CD1c-positive myeloid dendritic cell (primary cell): ENCODE measurements at regions not wholly inside any gene's neighbourhood (a gene's known extent, or its start where the extent isn't known, plus 50 kb on each side); places are given as distances from the start of the nearest gene placed in this dataset.
"Not testable (repeated sequence)": the region's sequence is repeated elsewhere in the genome, so short reads cannot be mapped to it uniquely, and the experiment has no call there.

Experiments used
- DNase-seq: peaks from one replicate; pipeline ENCODE4 v3.0.0-alpha.2; 2016; ENCODE audit errors: extremely low spot score

DNA sequence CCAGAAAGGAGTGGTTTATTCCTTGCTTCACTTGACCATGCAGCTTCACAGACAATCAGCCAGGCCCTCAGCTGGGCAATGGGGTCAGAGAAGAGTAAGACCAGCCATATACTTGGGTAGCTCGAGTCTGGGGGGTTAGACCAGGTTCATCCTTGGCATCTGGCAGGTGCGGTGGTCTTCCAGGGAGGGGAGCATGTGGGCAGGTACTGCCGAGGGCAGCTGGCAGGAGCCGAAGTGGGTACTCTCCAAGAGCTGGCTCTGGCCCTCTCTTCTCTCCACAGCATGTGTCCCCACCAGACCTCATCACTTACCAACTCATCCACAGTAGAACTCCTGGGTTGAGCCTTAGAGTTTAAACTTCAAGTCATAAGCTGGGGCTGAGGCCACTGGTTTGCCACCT, 156.8 kb downstream of the FOXD2 start:
- no peak for DNase-seq

DNA sequence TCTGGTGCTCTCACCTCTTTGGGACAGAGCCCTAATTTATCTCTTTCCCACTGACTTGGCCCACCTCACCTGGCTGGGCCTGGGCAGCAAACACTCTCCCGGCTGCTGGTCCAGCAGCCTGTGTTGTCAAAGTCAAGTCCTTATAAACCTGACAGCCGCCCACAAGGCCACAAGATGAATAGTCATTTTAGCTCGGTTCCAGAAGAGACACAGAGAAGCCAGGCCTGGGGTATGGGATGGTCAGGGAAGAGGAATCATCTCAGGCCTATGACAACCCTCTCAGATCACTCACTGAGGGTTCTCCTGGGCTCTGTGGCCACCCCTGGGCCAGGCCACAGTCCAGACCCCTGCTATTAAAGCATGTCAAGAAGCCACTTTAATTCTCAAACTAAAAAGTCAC, 158.5 kb downstream of the FOXD2 start:
- DNase-seq: no peak

DNA sequence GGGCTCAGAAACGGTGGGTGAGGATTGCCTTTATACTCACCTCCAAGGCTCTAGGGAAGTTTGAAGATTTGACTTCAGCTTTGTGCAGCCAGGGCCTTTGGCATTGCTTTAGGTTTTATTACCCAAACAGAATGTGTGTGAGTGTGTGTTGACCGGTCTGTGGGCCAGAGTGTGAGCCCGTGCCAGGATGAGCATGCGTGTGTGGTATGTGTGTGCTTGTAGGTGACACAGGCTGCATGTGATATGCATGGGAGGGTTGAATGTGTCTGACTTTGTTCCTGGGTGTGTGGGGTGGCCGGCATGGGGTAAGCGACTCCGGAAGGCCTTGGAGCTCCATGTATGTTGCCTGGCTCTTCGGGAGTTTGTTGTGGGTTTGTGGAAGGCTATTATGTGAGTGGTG, 160.5 kb downstream of the FOXD2 start:
- DNase-seq: no peak

DNA sequence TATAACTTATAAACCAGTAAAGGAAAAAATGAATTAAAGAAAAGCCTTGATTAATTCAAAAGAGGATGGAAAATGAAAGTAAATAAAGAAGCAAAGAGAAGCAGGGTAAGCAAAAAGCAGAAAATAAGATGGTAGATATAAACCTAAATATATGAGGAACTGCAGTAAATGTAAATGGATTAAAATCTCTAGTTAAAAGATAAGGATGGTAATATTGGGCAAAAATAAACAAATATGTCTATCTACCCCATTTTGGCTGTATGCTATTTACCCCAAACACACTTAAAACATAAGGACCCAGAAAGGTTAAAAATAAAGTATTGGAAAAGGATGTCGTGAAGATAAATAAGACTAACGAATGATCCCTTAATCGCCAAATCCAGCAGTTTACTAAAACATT, 161.9 kb downstream of the FOXD2 start:
- no peak for DNase-seq

DNA sequence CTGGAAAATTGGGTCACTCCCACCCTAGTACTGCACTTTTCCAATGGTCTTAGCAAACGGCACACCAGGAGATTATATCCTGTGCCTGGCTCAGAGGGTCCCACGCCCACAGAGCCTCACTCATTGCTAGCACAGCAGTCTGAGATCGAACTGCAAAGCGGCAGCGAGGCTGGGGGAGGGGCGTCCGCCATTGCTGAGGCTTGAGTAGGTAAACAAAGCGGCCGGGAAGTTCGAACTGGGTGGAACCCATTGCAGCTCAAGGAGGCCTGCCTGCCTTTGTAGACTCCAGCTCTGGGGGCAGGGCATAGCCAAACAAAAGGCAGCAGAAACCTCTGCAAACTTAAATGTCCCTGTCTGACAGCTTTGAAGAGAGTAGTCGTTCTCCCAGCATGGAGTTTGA, 164.6 kb downstream of the FOXD2 start:
- DNase-seq: not testable (repeated sequence)

DNA sequence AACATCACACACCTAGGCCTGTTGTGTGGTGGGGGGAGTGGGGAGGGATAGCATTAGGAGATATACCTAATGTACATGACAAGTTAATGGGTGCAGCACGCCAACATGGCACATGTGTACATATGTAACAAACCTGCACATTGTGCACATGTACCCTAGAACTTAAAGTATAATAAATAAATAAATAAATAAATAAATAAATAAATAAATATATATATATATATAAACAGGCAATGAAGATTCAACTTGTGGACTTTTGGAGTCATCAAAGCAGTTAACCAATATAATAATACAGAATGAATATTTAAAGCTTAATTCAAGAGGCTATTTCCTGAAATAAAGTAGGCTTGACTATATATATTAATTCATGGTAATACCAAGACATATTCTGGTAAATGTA, 167.0 kb downstream of the FOXD2 start:
- not testable (repeated sequence) for DNase-seq

DNA sequence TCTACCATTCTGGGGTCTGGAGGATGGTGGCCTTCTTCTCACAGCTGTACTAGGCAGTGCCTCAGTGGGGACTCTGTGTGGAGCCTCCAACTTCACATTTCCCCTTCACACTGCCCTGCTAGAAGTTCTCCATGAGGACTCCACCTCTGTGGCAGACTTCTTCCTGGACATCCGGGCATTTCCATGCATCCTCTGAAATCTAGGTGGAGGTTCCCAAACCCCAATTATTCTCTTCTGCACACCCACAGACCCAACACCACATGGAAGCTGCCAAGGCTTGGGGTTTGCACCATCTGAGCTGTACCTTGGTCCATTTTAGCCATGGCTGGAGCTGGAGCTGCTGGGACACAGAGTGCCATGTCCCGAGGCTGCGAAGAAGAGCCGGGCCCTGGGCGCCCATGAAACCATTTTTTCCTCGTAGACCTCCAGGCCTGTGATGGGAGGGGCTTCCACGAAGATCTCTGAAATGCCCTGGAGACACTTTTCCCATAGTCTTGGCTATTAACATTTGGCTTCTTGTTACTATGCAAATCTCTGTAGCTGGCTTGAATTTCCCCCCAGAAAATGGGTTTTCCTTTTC, 170.5 kb downstream of the FOXD2 start:
- no peak for DNase-seq

DNA sequence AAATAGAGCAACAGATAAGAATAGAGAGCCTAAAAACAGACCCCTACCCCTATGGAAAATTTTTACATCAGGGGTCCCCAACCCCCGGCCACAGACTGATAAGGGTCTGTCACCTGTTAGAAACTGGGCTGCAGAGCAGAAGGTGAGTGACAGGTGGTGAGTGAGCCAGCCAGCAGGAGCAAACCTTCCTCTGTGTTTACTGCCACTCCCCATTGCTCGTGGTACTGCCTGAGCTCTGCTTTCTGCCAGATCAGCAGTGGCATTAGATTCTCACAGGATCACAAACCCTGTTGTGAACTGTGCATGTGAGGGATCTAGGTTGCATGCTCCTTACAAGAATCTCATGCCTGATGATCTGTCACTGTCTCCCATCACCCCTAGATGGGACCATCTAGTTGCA, 174.1 kb downstream of the FOXD2 start:
- DNase-seq: no peak

DNA sequence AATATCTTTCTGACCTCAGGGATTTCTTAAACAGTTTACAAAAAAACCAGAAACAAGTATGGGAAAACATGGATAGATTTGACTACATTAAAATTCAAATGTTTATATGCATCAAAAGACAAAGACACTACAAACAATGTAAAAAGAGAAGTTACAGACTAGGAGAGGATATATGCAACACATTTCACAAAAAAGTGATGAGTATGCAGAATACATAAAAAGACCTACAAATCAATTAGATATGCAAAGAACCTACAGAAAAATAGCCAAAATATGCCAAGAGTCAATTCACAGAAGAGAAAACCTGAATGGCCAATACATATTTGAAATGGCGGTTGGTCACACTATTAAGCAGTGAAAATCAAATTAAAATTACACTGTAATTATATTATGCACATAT, 175.0 kb downstream of the FOXD2 start:
- no peak for DNase-seq

DNA sequence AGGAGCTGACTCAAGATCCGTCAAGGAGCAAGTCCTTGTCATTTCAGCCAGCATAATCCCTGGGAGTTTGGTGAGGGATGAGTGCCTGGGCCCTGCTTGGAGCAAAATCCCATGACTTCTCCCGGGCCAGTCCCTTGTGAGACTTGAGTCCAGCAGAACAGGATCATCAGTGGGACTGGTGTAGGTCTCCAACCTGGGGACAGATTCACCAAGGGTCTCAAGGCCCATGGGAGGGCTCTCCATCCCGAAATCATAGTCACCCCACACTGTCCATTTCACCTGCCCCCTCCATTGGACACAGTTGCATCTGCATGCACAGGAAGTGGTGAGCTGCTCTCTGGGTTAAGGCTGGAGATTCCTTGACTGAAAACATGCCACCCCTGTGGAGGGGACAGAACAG, 178.2 kb downstream of the FOXD2 start:
- no peak for DNase-seq

DNA sequence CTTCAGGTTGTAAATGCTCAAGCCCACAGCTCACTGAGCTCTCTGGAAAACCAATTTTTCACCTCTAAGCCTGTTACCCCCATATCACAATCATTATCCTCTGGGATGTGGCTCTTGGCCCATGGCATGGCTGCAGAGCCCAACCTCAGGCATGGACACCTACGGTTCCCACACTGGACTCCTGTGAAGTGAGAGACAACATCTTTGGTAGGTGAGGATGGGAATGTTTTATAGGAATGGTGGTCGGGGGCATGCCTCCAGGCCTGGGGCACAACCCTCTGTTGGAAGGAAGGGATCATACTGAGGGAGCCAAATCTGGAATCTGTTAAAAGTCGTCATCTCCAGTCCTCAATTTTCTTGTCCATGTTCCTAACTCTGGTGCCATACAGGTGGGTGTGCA, 179.1 kb downstream of the FOXD2 start:
- no peak for DNase-seq

DNA sequence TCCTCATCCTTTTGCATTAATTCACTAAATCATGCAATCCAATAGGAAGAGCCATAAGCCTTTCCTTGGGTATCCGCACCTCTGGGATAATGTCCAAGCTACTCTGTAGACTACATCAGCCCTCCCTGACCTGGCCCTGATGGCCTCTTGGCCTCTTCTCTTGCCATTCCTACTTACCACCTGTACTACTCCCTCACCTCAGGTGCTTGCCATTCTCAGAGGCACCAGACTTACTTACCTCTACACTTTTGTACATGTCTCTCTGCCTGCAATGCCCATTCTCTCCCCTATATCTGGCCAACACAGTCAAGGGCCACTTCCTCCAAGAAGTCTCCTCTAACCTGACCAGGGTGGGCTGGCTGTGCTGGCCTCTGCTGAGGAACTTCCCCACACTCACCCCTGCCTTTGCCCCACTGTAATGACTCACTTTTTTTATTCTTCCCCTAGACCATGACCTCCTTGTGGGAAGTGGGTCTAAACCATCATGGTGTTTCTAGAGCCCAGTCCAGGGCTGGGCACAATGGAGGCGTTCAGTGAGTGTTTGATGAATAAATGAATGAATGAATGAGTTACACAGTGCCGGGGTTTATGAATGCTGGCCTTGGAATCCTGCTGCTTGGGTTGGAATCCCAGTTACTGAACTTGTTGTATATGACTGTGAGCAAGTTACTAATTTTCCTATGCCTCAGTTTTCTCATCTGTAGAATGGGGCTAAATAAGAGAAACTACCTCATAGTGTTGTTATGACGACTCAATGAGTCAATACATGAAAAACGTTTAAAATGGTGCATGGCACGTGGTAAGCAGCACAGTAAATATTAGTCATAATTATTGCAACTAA, 179.8 kb downstream of the FOXD2 start:
- DNase-seq: no peak

DNA sequence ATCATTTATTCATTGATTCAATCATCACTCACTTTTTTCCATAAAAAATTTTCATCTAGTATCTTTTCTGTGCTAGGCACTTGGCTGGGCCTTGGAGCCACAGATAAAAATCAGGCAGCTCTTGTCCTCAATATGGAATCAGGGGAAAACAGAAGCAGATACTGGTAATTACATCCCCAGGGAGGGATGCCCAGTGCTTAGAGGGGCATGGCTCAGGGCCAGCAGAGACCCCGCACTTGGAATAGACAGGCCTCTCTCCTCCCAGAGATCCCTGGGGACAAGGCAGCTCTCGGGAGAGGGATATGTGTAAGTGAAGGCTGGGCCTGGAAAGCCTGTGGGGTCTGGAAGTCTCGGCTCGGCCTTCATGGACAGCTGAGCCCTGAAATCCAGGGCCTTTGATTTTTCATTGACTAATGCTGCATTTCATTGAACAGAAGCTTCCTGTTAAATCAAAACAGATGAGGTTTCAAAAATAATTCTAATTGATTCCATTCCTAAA, 180.4 kb downstream of the FOXD2 start:
- no peak for DNase-seq

DNA sequence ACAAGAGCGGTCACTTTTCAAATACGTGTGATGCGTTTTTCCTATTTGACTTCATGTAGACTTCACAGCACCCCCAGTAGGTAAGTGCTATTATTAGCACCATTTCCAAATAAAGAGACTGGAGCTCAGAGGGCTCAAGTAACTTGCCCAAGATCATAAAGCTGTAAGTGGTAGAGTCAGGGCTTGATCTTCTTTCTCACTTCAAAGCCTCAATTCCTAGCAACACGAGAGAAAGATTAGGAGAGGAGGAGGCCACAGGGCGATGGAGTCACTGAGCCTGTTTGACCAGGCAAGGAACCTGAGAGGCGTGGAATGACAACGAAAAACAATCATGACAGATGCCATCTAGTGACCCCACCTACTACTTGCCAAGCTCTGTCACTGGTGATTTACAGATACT, 181.0 kb downstream of the FOXD2 start:
- DNase-seq: no peak

DNA sequence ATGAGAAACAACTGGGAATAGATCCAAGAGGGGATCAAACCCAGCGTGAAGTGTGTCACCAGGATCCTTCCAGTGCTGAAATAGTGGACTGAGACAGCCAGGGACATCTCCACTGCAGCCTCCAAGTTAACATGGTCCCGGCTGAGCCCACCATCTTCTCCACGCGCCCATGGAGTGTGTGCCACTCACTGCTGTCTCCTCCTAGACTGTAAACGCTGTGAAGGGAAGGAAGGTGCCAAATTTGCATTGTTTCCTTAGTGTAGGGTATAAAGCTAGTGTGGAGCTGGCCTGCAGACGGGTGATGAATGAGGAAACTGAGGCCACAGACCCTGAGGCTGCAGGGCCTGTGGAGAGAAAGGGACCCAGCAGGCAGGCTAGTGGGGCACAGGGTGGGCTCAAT, 183.6 kb downstream of the FOXD2 start:
- DNase-seq: no peak

DNA sequence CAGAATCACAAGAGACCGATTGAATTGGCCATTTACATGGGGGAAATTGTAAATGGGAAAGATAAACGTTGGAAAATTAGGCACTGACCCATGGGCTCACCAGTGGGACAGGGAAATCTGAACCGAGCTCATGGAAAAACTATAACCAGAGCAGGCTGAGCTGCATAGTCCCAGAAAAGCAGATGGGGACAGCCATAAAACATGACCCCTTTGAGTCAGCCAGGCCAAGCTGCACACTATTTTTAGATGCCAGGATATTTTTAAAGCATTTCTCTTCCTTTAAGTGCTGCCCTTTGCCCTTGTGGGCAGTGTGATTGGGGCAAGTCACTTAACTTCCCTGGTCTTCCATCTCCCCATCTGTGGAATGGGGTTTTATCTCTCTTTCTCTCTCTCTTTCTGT, 184.1 kb downstream of the FOXD2 start:
- no peak for DNase-seq

DNA sequence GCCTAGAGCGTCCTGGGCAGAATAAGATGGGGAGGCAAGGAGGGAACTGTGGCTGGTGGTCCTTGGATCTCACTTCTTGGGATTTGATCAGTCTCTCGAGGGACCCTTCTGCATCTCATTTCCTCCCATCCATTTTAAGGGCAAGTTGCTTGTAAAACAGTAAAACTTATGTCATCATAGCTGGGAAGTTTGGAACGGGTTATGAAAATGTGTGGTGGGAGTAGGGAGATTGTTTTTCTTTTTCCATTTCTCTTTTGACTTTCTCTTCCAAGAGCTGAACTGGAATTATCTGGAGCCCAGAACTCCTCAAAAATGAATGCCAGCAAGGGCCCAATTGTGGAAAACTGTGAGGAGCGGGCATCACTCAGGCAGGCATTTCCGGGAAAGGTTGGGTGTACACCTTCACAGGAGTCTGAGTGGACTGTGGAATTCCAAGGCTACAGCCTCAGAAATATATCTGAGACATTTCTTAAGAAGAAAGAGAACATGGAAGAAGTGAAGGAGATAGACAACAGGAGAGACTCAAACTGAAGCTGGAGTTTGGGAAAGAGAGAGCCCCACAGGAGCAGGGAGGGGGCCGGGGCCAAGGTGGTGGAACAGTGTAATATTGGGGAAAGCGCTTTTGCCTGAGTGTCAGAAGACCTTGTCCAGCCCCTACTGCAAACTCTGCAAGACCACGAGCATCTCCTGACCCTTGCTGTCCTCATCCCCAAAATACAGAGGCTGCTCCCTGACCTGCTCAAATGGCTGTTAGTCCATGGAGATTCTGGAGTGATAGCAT, 185.1 kb downstream of the FOXD2 start:
- no peak for DNase-seq

DNA sequence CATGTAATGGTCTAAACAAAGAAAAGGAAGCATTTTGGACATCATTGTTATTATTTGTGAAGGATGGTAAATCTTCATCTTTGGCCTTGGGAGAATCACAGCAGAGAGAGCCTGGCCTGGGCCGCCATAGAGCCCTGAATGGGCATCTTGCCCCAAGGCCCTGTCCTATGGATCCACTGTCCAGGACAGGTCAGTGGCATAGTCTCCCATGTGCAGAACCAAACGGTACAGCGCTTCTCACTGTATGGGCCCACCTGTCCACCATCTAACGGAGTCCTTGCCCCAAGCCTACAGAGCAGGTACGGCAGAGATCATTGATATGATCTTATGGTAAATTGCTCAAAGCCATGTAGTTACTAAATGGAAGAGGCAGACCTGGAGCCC, 185.7 kb downstream of the FOXD2 start:
- DNase-seq: no peak

DNA sequence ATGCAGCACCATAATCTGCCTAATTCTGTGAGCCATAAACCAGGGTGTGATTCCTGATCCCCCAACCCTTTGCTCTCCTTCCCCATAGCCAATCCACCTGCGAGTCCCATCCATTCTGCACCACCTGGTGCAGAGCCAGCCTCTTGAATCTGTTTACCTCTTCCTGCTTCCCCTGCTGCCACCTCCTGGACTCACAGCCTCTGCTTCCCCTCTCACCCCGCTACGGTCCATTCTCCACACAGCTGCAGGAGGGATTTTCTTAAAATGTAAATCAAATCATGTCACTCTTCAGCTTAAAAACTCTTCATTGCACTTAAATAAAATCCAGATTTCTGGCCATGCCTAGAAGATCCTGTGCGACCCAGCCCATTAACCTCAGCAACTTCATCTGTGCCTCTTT, 186.7 kb downstream of the FOXD2 start:
- DNase-seq: no peak

DNA sequence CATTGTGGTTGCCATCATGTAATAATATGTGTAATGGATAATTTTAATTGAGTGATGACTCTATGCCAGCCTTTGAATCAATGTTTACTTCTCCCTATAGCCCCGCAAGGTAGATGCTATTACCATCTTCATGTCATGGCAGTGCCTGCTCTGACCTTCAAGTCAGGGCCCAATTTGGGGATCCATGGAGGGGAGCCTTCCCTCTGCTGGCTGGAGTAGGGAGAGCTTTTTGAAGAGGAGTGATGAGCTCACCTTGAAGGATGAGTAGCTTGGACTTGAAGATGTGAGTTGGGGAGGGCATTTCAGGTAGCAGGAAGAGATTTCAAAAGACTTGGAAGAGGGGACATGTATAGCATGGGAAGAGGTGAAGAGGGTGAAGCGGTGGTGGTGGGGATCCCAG, 189.2 kb downstream of the FOXD2 start:
- DNase-seq: no peak

DNA sequence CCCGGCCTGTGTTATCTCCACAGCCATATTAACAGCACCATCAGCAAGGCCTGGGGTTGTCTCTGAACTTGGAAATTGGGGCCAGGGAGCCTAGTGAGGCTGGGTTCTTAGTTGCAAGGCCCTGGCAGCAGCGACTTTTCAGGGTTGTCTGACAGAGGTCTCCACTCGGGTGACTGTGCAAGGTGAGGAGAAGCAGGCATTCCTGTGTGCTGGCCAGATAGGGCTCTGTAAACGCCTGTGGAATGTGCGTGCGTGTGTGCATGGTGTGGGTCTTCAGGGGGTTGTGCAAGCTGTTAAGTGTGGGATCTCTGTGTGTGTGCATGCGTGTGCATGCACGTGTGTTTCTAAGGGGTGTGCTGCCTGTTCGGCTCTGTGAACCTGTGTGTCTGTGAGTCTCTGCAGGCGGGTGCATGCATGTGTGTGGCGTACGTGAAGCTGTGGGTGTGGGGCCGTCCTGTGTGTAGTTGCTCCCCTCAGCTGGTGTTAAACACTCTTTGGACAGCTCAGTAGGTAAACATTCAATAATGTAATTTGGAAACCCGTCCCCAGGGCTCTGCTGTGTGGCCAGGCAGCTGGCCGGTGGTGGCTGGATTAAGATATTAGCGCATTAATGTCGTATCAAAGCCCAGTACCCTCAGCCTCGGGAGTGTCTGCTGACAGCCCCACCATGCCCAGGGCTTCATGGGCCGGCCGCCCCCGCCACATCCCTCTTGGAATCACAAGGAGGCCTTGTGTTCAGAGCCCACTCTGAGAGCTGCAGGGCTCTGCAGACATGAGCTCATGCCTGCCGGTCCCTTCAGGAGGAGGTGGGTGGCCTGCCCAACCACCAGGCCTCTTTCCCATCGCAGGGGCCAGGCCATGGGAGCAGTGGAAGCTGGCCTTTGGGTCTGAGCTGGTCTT, 189.9 kb downstream of the FOXD2 start:
- no peak for DNase-seq

DNA sequence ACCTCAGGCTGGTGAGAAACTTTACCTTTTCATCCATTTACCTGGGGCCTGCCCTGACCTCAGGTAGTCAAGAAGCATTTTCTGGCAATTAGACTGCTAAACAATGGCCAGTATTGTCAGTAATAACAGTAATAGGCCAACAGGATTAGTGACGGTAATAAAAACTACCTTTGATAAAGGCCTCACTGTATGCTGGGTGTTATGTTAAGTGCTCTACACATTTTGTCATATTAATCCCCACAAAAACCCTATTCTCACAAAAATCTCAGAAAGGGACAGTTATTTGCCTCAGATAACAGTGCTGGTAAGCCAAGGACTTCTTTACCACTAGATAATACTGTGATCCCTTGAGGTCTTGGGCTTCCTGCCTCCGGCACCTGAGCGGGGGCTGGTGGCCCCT, 191.4 kb downstream of the FOXD2 start:
- no peak for DNase-seq
